Right atrium auricular region (tissue), 2 donors: ENCODE measurements at regions not wholly inside any gene's neighbourhood (a gene's known extent, or its start where the extent isn't known, plus 50 kb on each side); places are given as distances from the start of the nearest gene placed in this dataset.

Experiments used
- DNase-seq: peaks from one replicate; pipeline ENCODE4 v3.0.0-alpha.2; 2019; ENCODE audit warnings: low spot score
- H3K27ac ChIP-seq, 2 donors: fragments of 200-600 bp; sonication (generic); 1 replicate in 1 of 2; 2 replicates in 1 of 2; pipeline ENCODE4 v1.5.1; 2016 to 2019
- H3K27me3 ChIP-seq, 2 donors: fragments of 200-600 bp; sonication (generic); one replicate each; pipeline versions ENCODE4 v1.5.1 to v1.6.0; 2017 to 2019
- H3K36me3 ChIP-seq: fragments of 200-600 bp; sonication (generic); one replicate; pipeline ENCODE4 v1.5.1; 2016
- H3K4me1 ChIP-seq, 2 donors: fragments of 200-600 bp; sonication (generic); one replicate each; pipeline versions ENCODE4 v1.5.1 to v1.6.0; 2017 to 2019
- H3K4me3 ChIP-seq, 2 donors: fragments of 200-600 bp; sonication (generic); 1 replicate in 1 of 2; 2 replicates in 1 of 2; pipeline ENCODE4 v1.5.1; 2017 to 2019; ENCODE audit warnings: mild to moderate bottlenecking in 1 of 2, moderate library complexity in 1 of 2
- H3K9me3 ChIP-seq, 2 donors: fragments of 200-600 bp; sonication (generic); one replicate each; pipeline ENCODE4 v1.5.1; 2019
- TF ChIP-seq, protein P1 (sequence below), 2 donors: fragments of 200-600 bp; sonication (generic); IDR thresholded peaks; one replicate each; pipeline ENCODE4 v1.5.1; 2019; ENCODE audit warnings: antibody characterized with exemption in 2 of 2

- TF ChIP-seq, protein P1, sequence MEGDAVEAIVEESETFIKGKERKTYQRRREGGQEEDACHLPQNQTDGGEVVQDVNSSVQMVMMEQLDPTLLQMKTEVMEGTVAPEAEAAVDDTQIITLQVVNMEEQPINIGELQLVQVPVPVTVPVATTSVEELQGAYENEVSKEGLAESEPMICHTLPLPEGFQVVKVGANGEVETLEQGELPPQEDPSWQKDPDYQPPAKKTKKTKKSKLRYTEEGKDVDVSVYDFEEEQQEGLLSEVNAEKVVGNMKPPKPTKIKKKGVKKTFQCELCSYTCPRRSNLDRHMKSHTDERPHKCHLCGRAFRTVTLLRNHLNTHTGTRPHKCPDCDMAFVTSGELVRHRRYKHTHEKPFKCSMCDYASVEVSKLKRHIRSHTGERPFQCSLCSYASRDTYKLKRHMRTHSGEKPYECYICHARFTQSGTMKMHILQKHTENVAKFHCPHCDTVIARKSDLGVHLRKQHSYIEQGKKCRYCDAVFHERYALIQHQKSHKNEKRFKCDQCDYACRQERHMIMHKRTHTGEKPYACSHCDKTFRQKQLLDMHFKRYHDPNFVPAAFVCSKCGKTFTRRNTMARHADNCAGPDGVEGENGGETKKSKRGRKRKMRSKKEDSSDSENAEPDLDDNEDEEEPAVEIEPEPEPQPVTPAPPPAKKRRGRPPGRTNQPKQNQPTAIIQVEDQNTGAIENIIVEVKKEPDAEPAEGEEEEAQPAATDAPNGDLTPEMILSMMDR (IDR thresholded peaks at IDR 0.05), result no peak
- no peak for DNase-seq
- H3K9me3 ChIP-seq, result peaks cover 0 to 23% of the 10 kb centered on the region in 2 donors
- no peaks in the 10 kb centered on the region for H3K36me3 ChIP-seq
- H3K27me3 ChIP-seq, result no peaks in the 10 kb centered on the region
- no peak overlapping the region for H3K27ac ChIP-seq
- no peaks in the 10 kb centered on the region for H3K4me1 ChIP-seq
- no peak overlapping the region for H3K4me3 ChIP-seq
These were observed 1084.7 kb upstream of the NXPH2 start for GRCh38 chr2:139864821-139865302.

GRCh38 chr2:139854769-139855483, 1074.7 kb upstream of the NXPH2 start:
- no peak overlapping the region for H3K27ac ChIP-seq
- no peak overlapping the region for H3K4me3 ChIP-seq
- no peak for DNase-seq
- TF ChIP-seq, protein P1 (IDR thresholded peaks at IDR 0.05), result no peak
- no peaks in the 10 kb centered on the region for H3K9me3 ChIP-seq
- no peaks in the 10 kb centered on the region for H3K36me3 ChIP-seq
- no peaks in the 10 kb centered on the region for H3K4me1 ChIP-seq
- H3K27me3 ChIP-seq, result no peaks in the 10 kb centered on the region

- TF ChIP-seq, protein P1 (IDR thresholded peaks at IDR 0.05), result no peak
These were observed 1070.2 kb upstream of the NXPH2 start for GRCh38 chr2:139850254-139850890.

GRCh38 chr2:139836769-139837168, 1056.6 kb upstream of the NXPH2 start:
- Histone ChIP-seq H3K36me3 (no peaks in the 10 kb centered on the region), H3K27ac (no peak overlapping the region), H3K4me1 (no peaks in the 10 kb centered on the region), H3K9me3 (peaks cover 0 to 8% of the 10 kb centered on the region in 2 donors), H3K27me3 (no peaks in the 10 kb centered on the region), H3K4me3 (no peak overlapping the region)
- TF ChIP-seq, protein P1 (IDR thresholded peaks at IDR 0.05), result no peak
- no peak for DNase-seq

More at GRCh38 chr2:139850254-139850890, 1070.2 kb upstream of the NXPH2 start:
- H3K4me3 ChIP-seq, result no peak overlapping the region
- no peaks in the 10 kb centered on the region for H3K27me3 ChIP-seq
- DNase-seq, result no peak
- no peaks in the 10 kb centered on the region for H3K9me3 ChIP-seq
- no peaks in the 10 kb centered on the region for H3K36me3 ChIP-seq
- H3K4me1 ChIP-seq, result no peaks in the 10 kb centered on the region
- no peak overlapping the region for H3K27ac ChIP-seq

- H3K4me3 ChIP-seq, result no peak overlapping the region
- H3K4me1 ChIP-seq, result no peaks in the 10 kb centered on the region
- H3K27me3 ChIP-seq, result no peaks in the 10 kb centered on the region
- H3K9me3 ChIP-seq, result no peaks in the 10 kb centered on the region
- H3K36me3 ChIP-seq, result no peaks in the 10 kb centered on the region
- H3K27ac ChIP-seq, result no peak overlapping the region
- TF ChIP-seq, protein P1 (IDR thresholded peaks at IDR 0.05), result no peak
- no peak for DNase-seq
These were observed 1054.9 kb upstream of the NXPH2 start for GRCh38 chr2:139835101-139835500.
